ENCODE measurements at regions not wholly inside any gene's neighbourhood (a gene's known extent, or its start where the extent isn't known, plus 50 kb on each side); places are given as distances from the start of the nearest gene placed in this dataset.
"Not testable (repeated sequence)": the region's sequence is repeated elsewhere in the genome, so short reads cannot be mapped to it uniquely, and the experiment has no call there.

DNA sequence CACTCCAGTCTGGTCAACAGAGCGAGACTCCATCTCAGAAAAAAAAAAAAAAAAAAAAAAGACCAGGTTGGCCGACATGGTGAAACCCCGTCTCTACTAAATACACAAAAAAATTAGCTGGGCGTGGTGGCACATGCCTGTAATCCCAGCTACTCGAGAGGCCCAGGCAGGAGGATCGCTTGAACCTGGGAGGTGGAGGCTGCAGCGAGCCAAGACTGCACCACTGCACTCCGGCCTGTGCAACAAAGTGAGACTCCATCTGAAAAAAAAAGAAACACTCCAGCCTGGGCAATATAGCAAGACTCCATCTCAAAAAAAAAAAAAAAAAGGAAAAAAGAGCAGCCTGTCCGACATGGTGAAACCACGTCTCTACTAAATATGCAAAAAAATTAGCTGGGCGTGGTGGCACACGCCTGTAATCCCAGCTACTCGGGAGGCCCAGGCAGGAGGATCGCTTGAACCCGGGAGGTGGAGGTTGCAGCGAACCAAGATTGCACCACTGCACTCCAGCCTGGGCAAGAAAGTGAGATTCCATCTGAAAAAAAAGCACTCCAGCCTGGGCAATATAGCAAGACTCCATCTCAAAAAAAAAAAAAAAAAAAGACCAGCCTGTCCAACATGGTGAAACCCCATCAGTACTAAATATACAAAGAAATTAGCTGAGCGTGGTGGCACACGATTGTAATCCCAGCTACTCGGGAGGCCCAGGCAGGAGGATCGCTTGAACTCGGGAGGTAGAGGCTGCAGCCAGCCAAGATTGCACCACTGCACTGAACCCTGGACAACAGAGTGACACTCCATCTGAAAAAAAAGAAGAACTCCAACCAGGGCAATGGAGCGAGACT, 343.3 kb upstream of the PLGLB2 start:
- H3K4me1 ChIP-seq (ENCODE audit: control insufficient read depth, extremely low read depth, insufficient read depth, low read length); BruUV-seq (replicated peaks); H3K27ac ChIP-seq (ENCODE audit: insufficient read depth, low read depth, low read length); FAIRE-seq; POLR2A ChIA-PET; H3K79me2 ChIP-seq (ENCODE audit: control insufficient read depth, insufficient read depth, low read length); H3K36me3 ChIP-seq (ENCODE audit: control insufficient read depth in 2 of 2, extremely low read depth in 1 of 2, insufficient read depth in 2 of 2, low read length in 2 of 2); H3K4me3 ChIP-seq (replicated peaks in 1 of 3; ENCODE audit: insufficient read depth in 1 of 3, low read depth in 1 of 3, low read length in 3 of 3); H2AFZ ChIP-seq (ENCODE audit: low read depth, low read length); dilution Hi-C loops (cut with MboI; ENCODE audit: extremely low pct_ligation_motif_present, low sequenced_read_pairs); CTCF ChIA-PET; H3K9ac ChIP-seq (replicated peaks; ENCODE audit: extremely low read depth, insufficient read depth, low read length); H3K27me3 ChIP-seq (ENCODE audit: control insufficient read depth in 2 of 2, insufficient read depth in 2 of 2, low read length in 2 of 2); H3K9me1 ChIP-seq (replicated peaks; ENCODE audit: control insufficient read depth, extremely low read depth, insufficient read depth, low read length); H3K4me2 ChIP-seq (ENCODE audit: insufficient read depth, low read length); H3K9me3 ChIP-seq (replicated peaks; ENCODE audit: control insufficient read depth, insufficient read depth, low read length); intact Hi-C loops (cut with micrococcal nuclease); H4K20me1 ChIP-seq (replicated peaks; ENCODE audit: control insufficient read depth, extremely low read depth, insufficient read depth, low read length): not testable (repeated sequence)
- peak; percentile 0 for DNase-seq (ENCODE audit: low read depth, low spot score)

DNA sequence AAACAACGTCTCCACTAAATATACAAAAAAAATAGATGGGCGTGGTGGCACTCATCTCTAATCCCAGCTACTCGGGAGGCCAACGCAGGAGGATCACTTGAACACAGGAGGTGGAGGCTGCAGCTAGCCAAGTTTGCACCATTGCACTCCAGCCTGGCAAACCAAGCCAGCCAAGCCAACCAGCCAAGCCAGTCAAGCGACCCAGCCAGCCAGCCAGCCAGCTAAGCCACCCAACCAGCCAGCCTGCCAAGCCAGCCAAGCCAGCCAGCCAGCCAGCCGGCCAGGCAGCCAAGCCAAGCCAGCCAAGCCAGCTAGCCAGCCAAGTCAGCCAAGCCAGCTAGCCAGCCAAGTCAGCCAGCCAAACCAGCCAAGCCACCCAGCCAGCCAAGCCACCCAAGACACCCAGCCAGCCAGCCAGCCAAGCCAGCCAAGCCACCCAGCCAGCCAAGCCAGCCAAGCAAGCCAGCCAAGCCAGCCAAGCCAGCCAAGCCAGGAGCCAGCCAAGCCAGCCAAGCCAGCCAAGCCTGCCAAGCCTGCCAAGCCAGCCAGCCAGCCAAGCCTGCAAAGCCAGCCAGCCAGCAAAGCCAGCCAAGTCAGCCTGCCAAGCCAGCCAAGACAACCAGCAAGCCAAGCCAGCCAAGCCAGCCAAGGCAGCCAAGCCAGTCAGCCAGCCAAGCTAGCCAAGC, 342.2 kb upstream of the PLGLB2 start:
- FAIRE-seq; H3K4me2 ChIP-seq (ENCODE audit: insufficient read depth, low read length); H3K4me3 ChIP-seq (replicated peaks in 1 of 3; ENCODE audit: insufficient read depth in 1 of 3, low read depth in 1 of 3, low read length in 3 of 3); H3K9me3 ChIP-seq (replicated peaks; ENCODE audit: control insufficient read depth, insufficient read depth, low read length); H4K20me1 ChIP-seq (replicated peaks; ENCODE audit: control insufficient read depth, extremely low read depth, insufficient read depth, low read length); H3K36me3 ChIP-seq (ENCODE audit: control insufficient read depth in 2 of 2, extremely low read depth in 1 of 2, insufficient read depth in 2 of 2, low read length in 2 of 2); BruUV-seq (replicated peaks); H3K4me1 ChIP-seq (ENCODE audit: control insufficient read depth, extremely low read depth, insufficient read depth, low read length); H3K79me2 ChIP-seq (ENCODE audit: control insufficient read depth, insufficient read depth, low read length); dilution Hi-C loops (cut with MboI; ENCODE audit: extremely low pct_ligation_motif_present, low sequenced_read_pairs); H3K27me3 ChIP-seq (ENCODE audit: control insufficient read depth in 2 of 2, insufficient read depth in 2 of 2, low read length in 2 of 2); H3K9ac ChIP-seq (replicated peaks; ENCODE audit: extremely low read depth, insufficient read depth, low read length); H3K9me1 ChIP-seq (replicated peaks; ENCODE audit: control insufficient read depth, extremely low read depth, insufficient read depth, low read length); H3K27ac ChIP-seq (ENCODE audit: insufficient read depth, low read depth, low read length); intact Hi-C loops (cut with micrococcal nuclease); DNase-seq (ENCODE audit: low read depth, low spot score); POLR2A ChIA-PET; H2AFZ ChIP-seq (ENCODE audit: low read depth, low read length); CTCF ChIA-PET: not testable (repeated sequence)

- H3K27ac ChIP-seq (ENCODE audit: insufficient read depth, low read depth, low read length); H2AFZ ChIP-seq (ENCODE audit: low read depth, low read length); H3K4me2 ChIP-seq (ENCODE audit: insufficient read depth, low read length); intact Hi-C loops (cut with micrococcal nuclease); H3K79me2 ChIP-seq (ENCODE audit: control insufficient read depth, insufficient read depth, low read length); DNase-seq (ENCODE audit: low read depth, low spot score); H3K27me3 ChIP-seq (ENCODE audit: control insufficient read depth in 2 of 2, insufficient read depth in 2 of 2, low read length in 2 of 2); H3K4me1 ChIP-seq (ENCODE audit: control insufficient read depth, extremely low read depth, insufficient read depth, low read length); H3K36me3 ChIP-seq (ENCODE audit: control insufficient read depth in 2 of 2, extremely low read depth in 1 of 2, insufficient read depth in 2 of 2, low read length in 2 of 2); POLR2A ChIA-PET; H3K4me3 ChIP-seq (replicated peaks in 1 of 3; ENCODE audit: insufficient read depth in 1 of 3, low read depth in 1 of 3, low read length in 3 of 3); CTCF ChIA-PET; FAIRE-seq; H4K20me1 ChIP-seq (replicated peaks; ENCODE audit: control insufficient read depth, extremely low read depth, insufficient read depth, low read length); H3K9ac ChIP-seq (replicated peaks; ENCODE audit: extremely low read depth, insufficient read depth, low read length); H3K9me1 ChIP-seq (replicated peaks; ENCODE audit: control insufficient read depth, extremely low read depth, insufficient read depth, low read length); dilution Hi-C loops (cut with MboI; ENCODE audit: extremely low pct_ligation_motif_present, low sequenced_read_pairs); H3K9me3 ChIP-seq (replicated peaks; ENCODE audit: control insufficient read depth, insufficient read depth, low read length); BruUV-seq (replicated peaks): not testable (repeated sequence)
Measured at GRCh38 chr2:87406406-87407175, 341.3 kb upstream of the PLGLB2 start.

DNA sequence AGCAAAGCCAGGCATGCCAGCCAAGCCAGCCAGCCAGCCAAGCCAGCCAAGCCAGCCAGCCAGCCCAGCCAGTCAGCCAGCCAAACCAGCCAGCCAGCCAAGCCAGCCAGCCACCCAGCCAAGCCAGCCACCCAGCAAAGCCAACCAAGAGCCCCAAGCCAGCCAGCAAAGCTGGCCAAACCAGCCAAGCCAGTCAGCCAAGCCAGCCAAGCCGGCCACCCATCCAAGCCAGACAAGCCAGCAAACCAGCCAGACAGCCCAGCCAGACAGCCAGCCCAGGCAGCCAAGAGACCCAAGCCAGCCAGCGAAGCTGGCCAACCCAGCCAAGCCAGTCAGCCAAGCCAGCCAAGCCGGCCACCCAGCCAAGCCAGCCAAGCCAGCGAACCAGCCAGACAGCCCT, 338.3 kb upstream of the PLGLB2 start:
- H3K36me3 ChIP-seq (ENCODE audit: control insufficient read depth in 2 of 2, extremely low read depth in 1 of 2, insufficient read depth in 2 of 2, low read length in 2 of 2); dilution Hi-C loops (cut with MboI; ENCODE audit: extremely low pct_ligation_motif_present, low sequenced_read_pairs); H3K27me3 ChIP-seq (ENCODE audit: control insufficient read depth in 2 of 2, insufficient read depth in 2 of 2, low read length in 2 of 2); H3K27ac ChIP-seq (ENCODE audit: insufficient read depth, low read depth, low read length); H3K9ac ChIP-seq (replicated peaks; ENCODE audit: extremely low read depth, insufficient read depth, low read length); H3K4me3 ChIP-seq (replicated peaks in 1 of 3; ENCODE audit: insufficient read depth in 1 of 3, low read depth in 1 of 3, low read length in 3 of 3); H3K9me1 ChIP-seq (replicated peaks; ENCODE audit: control insufficient read depth, extremely low read depth, insufficient read depth, low read length); DNase-seq (ENCODE audit: low read depth, low spot score); H2AFZ ChIP-seq (ENCODE audit: low read depth, low read length); POLR2A ChIA-PET; H4K20me1 ChIP-seq (replicated peaks; ENCODE audit: control insufficient read depth, extremely low read depth, insufficient read depth, low read length); H3K79me2 ChIP-seq (ENCODE audit: control insufficient read depth, insufficient read depth, low read length); FAIRE-seq; CTCF ChIA-PET; H3K4me1 ChIP-seq (ENCODE audit: control insufficient read depth, extremely low read depth, insufficient read depth, low read length); intact Hi-C loops (cut with micrococcal nuclease); H3K4me2 ChIP-seq (ENCODE audit: insufficient read depth, low read length); BruUV-seq (replicated peaks); H3K9me3 ChIP-seq (replicated peaks; ENCODE audit: control insufficient read depth, insufficient read depth, low read length): not testable (repeated sequence)
